ENCODE measurements at regions not wholly inside any gene's neighbourhood (a gene's known extent, or its start where the extent isn't known, plus 50 kb on each side); places are given as distances from the start of the nearest gene placed in this dataset.
A peak's percentile ranks its signal among the peaks of the same experiment; 100 is the strongest.

DNA sequence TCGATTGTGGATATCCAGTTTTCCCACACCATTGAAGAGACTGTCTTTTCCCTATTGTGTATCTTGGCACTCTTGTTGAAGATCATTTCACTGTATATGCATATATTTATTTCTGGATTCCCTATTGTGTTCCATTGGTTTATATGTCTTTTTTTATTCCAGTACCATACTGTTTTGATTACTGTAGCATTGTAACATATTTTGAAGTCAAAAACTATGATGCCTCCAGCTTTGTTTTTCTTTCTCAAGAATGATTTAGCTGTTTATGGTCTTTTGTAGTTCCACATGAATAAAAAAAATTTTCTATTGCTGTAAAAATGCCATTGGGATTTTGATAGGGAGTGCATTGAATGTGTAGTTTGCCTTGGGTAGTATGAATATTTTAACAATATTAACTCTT is 128.1 kb upstream of the SLC38A2 start:
- 0 out of 2 replicates have a peak, but pooled peaks cover 3% of the 10 kb centered on the region for H3K79me2 ChIP-seq (ENCODE audit: insufficient read depth, low read length)
- POLR2A ChIA-PET: interaction anchor here (1.4 kb wide), 1 partner anchor 25 kb away, joined by 4 read pairs; no protein-coding TSS in a partner anchor
- H3K9me3 ChIP-seq (ENCODE audit: control insufficient read depth in 1 of 2, insufficient read depth in 1 of 2, low read depth in 1 of 2, low read length in 2 of 2): peaks cover 0 to 19% of the 10 kb centered on the region in 2 experiments; a peak in 2 of 4 replicates
- RAD21 ChIA-PET (ENCODE audit: low non-redundant PET in 1 of 2, low total read pairs in 2 of 2, uncharacterized antibody in 2 of 2, unreplicated experiment in 2 of 2): no interaction called here
- H3K9me2 ChIP-seq (ENCODE audit: insufficient read depth): no peaks in the 10 kb centered on the region
- no peak overlapping the region for H3K4me2 ChIP-seq (ENCODE audit: low read length)
- CTCF ChIA-PET: no interaction called here
- ATAC-seq: no peak
- no peak for DNase-seq (ENCODE audit: low read depth, low spot score)
- no peak overlapping the region for H2AFZ ChIP-seq (ENCODE audit: low read depth, low read length, poor library complexity, severe bottlenecking)
- intact Hi-C loops (cut with micrococcal nuclease): no loop called here
- no peak for TF ChIP-seq SP1 (IDR thresholded peaks at IDR 0.05; ENCODE audit: low read depth)
- 0 out of 2 replicates have a peak, but pooled peaks have one; percentile 52 for TF ChIP-seq CBX3 (IDR thresholded peaks at IDR 0.05; ENCODE audit: low read depth)
- no peaks in the 10 kb centered on the region for H3K27me3 ChIP-seq (ENCODE audit: insufficient read depth, low read length)
- H3K9ac ChIP-seq (ENCODE audit: low read length): no peak overlapping the region
- no TSS peak for BruUV-seq (replicated peaks)
- H3K36me3 ChIP-seq (ENCODE audit: control insufficient read depth in 1 of 2, insufficient read depth in 2 of 2, low read length in 2 of 2): 0 out of 4 replicates have a peak, but pooled peaks cover 0 to 14% of the 10 kb centered on the region in 2 experiments
- H3K4me3 ChIP-seq (replicated peaks in 1 of 2; ENCODE audit: low read depth in 1 of 2, low read length in 2 of 2): no peak overlapping the region
- no peaks in the 10 kb centered on the region for H4K20me1 ChIP-seq (ENCODE audit: insufficient read depth)
- no peak overlapping the region for H3K27ac ChIP-seq (ENCODE audit: low read depth, low read length)
- H3K4me1 ChIP-seq (ENCODE audit: control insufficient read depth in 1 of 2, insufficient read depth in 2 of 2, low read length in 2 of 2): peaks cover 5 to 9% of the 10 kb centered on the region in 2 experiments; a peak in 2 of 4 replicates

DNA sequence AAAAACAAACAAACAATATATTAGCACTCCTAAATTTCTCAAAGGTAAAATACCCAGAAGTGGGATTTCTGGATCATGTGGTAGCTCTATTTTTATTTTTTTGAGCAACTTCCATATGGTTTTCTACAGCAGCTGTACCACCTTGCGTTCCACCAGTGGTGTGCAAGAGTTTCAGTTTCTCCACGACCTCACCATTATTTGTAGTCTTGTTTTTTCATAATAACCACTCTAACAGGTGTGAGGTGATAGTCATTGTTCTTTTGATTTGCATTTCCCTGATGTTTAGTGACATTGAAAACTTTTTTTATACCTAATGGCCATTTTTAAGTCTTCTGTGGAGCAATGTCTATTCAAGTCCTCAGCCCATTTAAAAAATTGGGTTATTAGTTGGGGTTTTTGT is 127.3 kb upstream of the SLC38A2 start:
- ChIA-PET CTCF (no interaction called here), POLR2A (interaction anchor here (1.4 kb wide), 1 partner anchor 24 kb away, joined by 4 read pairs; no protein-coding TSS in a partner anchor), RAD21 (ENCODE audit: low non-redundant PET in 1 of 2, low total read pairs in 2 of 2, uncharacterized antibody in 2 of 2, unreplicated experiment in 2 of 2) (no interaction called here)
- Histone ChIP-seq H3K9me2 (ENCODE audit: insufficient read depth) (no peaks in the 10 kb centered on the region), H2AFZ (ENCODE audit: low read depth, low read length, poor library complexity, severe bottlenecking) (no peak overlapping the region), H3K4me3 (replicated peaks in 1 of 2; ENCODE audit: low read depth in 1 of 2, low read length in 2 of 2) (no peak overlapping the region), H4K20me1 (ENCODE audit: insufficient read depth) (no peaks in the 10 kb centered on the region), H3K9me3 (ENCODE audit: control insufficient read depth in 1 of 2, insufficient read depth in 1 of 2, low read depth in 1 of 2, low read length in 2 of 2) (peaks cover 0 to 19% of the 10 kb centered on the region in 2 experiments; a peak in 2 of 4 replicates), H3K27me3 (ENCODE audit: insufficient read depth, low read length) (no peaks in the 10 kb centered on the region), H3K36me3 (ENCODE audit: control insufficient read depth in 1 of 2, insufficient read depth in 2 of 2, low read length in 2 of 2) (0 out of 4 replicates have a peak, but pooled peaks cover 0 to 14% of the 10 kb centered on the region in 2 experiments), H3K27ac (ENCODE audit: low read depth, low read length) (no peak overlapping the region), H3K9ac (ENCODE audit: low read length) (no peak overlapping the region), H3K4me2 (ENCODE audit: low read length) (no peak overlapping the region), H3K4me1 (ENCODE audit: control insufficient read depth in 1 of 2, insufficient read depth in 2 of 2, low read length in 2 of 2) (peaks cover 8 to 9% of the 10 kb centered on the region in 2 experiments), H3K79me2 (ENCODE audit: insufficient read depth, low read length) (0 out of 2 replicates have a peak, but pooled peaks cover 3% of the 10 kb centered on the region)
- ATAC-seq (no peak), DNase-seq (ENCODE audit: low read depth, low spot score) (no peak)
- no TSS peak for BruUV-seq (replicated peaks)
- intact Hi-C loops (cut with micrococcal nuclease): no loop called here
- no peak for TF ChIP-seq TCF7L2 (IDR thresholded peaks at IDR 0.05; ENCODE audit: borderline replicate concordance, extremely low read depth, insufficient read depth, insufficient read length)
- TF ChIP-seq EZH2phosphoT487 (IDR thresholded peaks at IDR 0.05; ENCODE audit: borderline replicate concordance): no peak
- TF ChIP-seq SRF (IDR thresholded peaks at IDR 0.05; ENCODE audit: low read depth): no peak
- no peak for TF ChIP-seq RAD21 (IDR thresholded peaks at IDR 0.05; ENCODE audit: low read depth)
- TF ChIP-seq CBX3 (IDR thresholded peaks at IDR 0.05; ENCODE audit: low read depth): no peak
- no peak for TF ChIP-seq FOSL1 (IDR thresholded peaks at IDR 0.05; ENCODE audit: low read depth)
- no peak for TF ChIP-seq ZBTB33 (IDR thresholded peaks at IDR 0.05; ENCODE audit: extremely low read depth, insufficient replicate concordance, low read length)
- TF ChIP-seq POLR2AphosphoS5 (IDR thresholded peaks at IDR 0.05; ENCODE audit: low read depth, low read length): no peak
- TF ChIP-seq, protein P1, sequence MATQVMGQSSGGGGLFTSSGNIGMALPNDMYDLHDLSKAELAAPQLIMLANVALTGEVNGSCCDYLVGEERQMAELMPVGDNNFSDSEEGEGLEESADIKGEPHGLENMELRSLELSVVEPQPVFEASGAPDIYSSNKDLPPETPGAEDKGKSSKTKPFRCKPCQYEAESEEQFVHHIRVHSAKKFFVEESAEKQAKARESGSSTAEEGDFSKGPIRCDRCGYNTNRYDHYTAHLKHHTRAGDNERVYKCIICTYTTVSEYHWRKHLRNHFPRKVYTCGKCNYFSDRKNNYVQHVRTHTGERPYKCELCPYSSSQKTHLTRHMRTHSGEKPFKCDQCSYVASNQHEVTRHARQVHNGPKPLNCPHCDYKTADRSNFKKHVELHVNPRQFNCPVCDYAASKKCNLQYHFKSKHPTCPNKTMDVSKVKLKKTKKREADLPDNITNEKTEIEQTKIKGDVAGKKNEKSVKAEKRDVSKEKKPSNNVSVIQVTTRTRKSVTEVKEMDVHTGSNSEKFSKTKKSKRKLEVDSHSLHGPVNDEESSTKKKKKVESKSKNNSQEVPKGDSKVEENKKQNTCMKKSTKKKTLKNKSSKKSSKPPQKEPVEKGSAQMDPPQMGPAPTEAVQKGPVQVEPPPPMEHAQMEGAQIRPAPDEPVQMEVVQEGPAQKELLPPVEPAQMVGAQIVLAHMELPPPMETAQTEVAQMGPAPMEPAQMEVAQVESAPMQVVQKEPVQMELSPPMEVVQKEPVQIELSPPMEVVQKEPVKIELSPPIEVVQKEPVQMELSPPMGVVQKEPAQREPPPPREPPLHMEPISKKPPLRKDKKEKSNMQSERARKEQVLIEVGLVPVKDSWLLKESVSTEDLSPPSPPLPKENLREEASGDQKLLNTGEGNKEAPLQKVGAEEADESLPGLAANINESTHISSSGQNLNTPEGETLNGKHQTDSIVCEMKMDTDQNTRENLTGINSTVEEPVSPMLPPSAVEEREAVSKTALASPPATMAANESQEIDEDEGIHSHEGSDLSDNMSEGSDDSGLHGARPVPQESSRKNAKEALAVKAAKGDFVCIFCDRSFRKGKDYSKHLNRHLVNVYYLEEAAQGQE (IDR thresholded peaks at IDR 0.05; ENCODE audit: low read depth): no peak

All from HCT116 (cell line).